Progenitor cell of endocrine pancreas (in vitro differentiated cells): ENCODE measurements at regions not wholly inside any gene's neighbourhood (a gene's known extent, or its start where the extent isn't known, plus 50 kb on each side); places are given as distances from the start of the nearest gene placed in this dataset.

Source experiments
- DNase-seq: peaks from one replicate; pipeline ENCODE4 v3.0.0; 2021; ENCODE audit warnings: low spot score; ENCODE audit not compliant: unreplicated experiment
- H3K27ac Mint-ChIP-seq: 2 replicates; pipeline ENCODE4 v1.8.0; 2021; ENCODE audit warnings: mild to moderate bottlenecking, moderate library complexity, mixed read lengths
- H3K27me3 Mint-ChIP-seq: 2 replicates; pipeline ENCODE4 v1.8.0; 2021; ENCODE audit warnings: mixed read lengths
- H3K36me3 Mint-ChIP-seq: 2 replicates; pipeline ENCODE4 v1.8.0; 2022; ENCODE audit warnings: mixed read lengths; ENCODE audit not compliant: insufficient read depth
- H3K4me1 Mint-ChIP-seq: 2 replicates; pipeline ENCODE4 v1.8.0; 2021; ENCODE audit warnings: low read depth, mixed read lengths
- H3K4me3 Mint-ChIP-seq: 2 replicates; pipeline ENCODE4 v1.8.0; 2021; ENCODE audit warnings: low read depth, mild to moderate bottlenecking, moderate library complexity, mixed read lengths
- H3K9me3 Mint-ChIP-seq: 2 replicates; pipeline ENCODE4 v1.8.0; 2021; ENCODE audit warnings: low read depth, mixed read lengths
- CTCF ChIP-seq: fragments of 200-600 bp; sonication (generic); IDR thresholded peaks from one replicate; pipeline ENCODE4 v1.5.0; 2021; ENCODE audit warnings: antibody characterized with exemption, mild to moderate bottlenecking; ENCODE audit not compliant: unreplicated experiment

GRCh38 chr3:78050276-78051065, 1010.6 kb downstream of the ROBO2 start:
- Mint-ChIP-seq H3K27ac (no peak overlapping the region), H3K4me1 (peaks cover 7% of the 10 kb centered on the region), H3K36me3 (no peaks in the 10 kb centered on the region), H3K9me3 (peaks cover 4% of the 10 kb centered on the region), H3K27me3 (no peaks in the 10 kb centered on the region), H3K4me3 (no peak overlapping the region)
- no peak for DNase-seq
- TF ChIP-seq CTCF = no peak

- no peak for DNase-seq
- no peaks in the 10 kb centered on the region for H3K4me1 Mint-ChIP-seq
- no peaks in the 10 kb centered on the region for H3K27me3 Mint-ChIP-seq
- no peak for TF ChIP-seq CTCF
- no peaks in the 10 kb centered on the region for H3K36me3 Mint-ChIP-seq
- peaks cover 4% of the 10 kb centered on the region for H3K9me3 Mint-ChIP-seq
- H3K4me3 Mint-ChIP-seq = no peak overlapping the region
- no peak overlapping the region for H3K27ac Mint-ChIP-seq
Observed at GRCh38 chr3:78052746-78053145, 1012.8 kb downstream of the ROBO2 start.

GRCh38 chr3:78066287-78066686, 1026.4 kb downstream of the ROBO2 start:
- no peak for TF ChIP-seq CTCF
- Mint-ChIP-seq H3K4me3 (no peak overlapping the region), H3K36me3 (no peaks in the 10 kb centered on the region), H3K27me3 (no peaks in the 10 kb centered on the region), H3K27ac (no peak overlapping the region), H3K9me3 (peaks cover 3% of the 10 kb centered on the region), H3K4me1 (peaks cover 2% of the 10 kb centered on the region)
- no peak for DNase-seq

- no peak overlapping the region for H3K27ac Mint-ChIP-seq
- H3K36me3 Mint-ChIP-seq = no peaks in the 10 kb centered on the region
- TF ChIP-seq CTCF = no peak
- H3K27me3 Mint-ChIP-seq = no peaks in the 10 kb centered on the region
- peaks cover 4% of the 10 kb centered on the region for H3K9me3 Mint-ChIP-seq
- H3K4me3 Mint-ChIP-seq = no peak overlapping the region
- no peak for DNase-seq
- peaks cover 2% of the 10 kb centered on the region for H3K4me1 Mint-ChIP-seq
Observed at GRCh38 chr3:78070188-78070587, 1030.3 kb downstream of the ROBO2 start.

- Mint-ChIP-seq H3K27ac (no peak overlapping the region), H3K27me3 (no peaks in the 10 kb centered on the region), H3K4me3 (no peak overlapping the region), H3K36me3 (no peaks in the 10 kb centered on the region), H3K9me3 (peaks cover 4% of the 10 kb centered on the region), H3K4me1 (no peaks in the 10 kb centered on the region)
- DNase-seq = no peak
- TF ChIP-seq CTCF = no peak
Observed at GRCh38 chr3:78076379-78076778, 1036.5 kb downstream of the ROBO2 start.
